ENCODE measurements at regions not wholly inside any gene's neighbourhood (a gene's known extent, or its start where the extent isn't known, plus 50 kb on each side); places are given as distances from the start of the nearest gene placed in this dataset.

DNA sequence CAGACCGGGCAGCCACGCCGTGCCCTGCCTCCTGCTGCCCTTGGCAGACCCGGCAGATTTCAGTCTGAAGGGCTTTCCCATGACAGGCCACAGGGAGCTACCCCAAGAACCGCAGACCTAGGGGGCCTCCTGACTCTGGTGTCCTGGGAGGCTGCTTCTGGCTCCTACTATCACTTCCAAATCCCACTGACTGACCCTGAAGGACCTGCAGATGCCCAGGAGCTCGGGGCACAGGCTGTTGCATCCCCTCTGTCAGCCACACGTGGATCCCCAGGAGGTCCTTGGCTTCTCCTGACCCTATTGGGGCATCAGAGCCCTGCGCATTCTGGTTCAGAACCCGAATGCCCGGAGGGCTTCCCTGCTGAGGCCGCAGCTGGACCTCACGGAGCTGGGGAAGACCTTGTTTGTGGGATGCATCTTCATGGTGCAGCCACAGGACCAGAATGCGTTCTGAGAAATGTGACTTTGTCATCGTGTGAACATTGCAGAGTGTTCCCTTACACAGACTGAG, 81.3 kb upstream of the IRX4 start:
- TF ChIP-seq, protein P1, sequence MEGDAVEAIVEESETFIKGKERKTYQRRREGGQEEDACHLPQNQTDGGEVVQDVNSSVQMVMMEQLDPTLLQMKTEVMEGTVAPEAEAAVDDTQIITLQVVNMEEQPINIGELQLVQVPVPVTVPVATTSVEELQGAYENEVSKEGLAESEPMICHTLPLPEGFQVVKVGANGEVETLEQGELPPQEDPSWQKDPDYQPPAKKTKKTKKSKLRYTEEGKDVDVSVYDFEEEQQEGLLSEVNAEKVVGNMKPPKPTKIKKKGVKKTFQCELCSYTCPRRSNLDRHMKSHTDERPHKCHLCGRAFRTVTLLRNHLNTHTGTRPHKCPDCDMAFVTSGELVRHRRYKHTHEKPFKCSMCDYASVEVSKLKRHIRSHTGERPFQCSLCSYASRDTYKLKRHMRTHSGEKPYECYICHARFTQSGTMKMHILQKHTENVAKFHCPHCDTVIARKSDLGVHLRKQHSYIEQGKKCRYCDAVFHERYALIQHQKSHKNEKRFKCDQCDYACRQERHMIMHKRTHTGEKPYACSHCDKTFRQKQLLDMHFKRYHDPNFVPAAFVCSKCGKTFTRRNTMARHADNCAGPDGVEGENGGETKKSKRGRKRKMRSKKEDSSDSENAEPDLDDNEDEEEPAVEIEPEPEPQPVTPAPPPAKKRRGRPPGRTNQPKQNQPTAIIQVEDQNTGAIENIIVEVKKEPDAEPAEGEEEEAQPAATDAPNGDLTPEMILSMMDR (conservative IDR thresholded peaks at IDR 0.05; ENCODE audit: low read depth, low read length), result no peak
- no peak for TF ChIP-seq EZH2 (IDR thresholded peaks at IDR 0.05; ENCODE audit: low read length, unreplicated experiment)
